HUDEP-2 (cell line): ENCODE measurements at regions not wholly inside any gene's neighbourhood (a gene's known extent, or its start where the extent isn't known, plus 50 kb on each side); places are given as distances from the start of the nearest gene placed in this dataset.

ENCODE experiments used
- DNase-seq, 76 experiments: peaks; one replicate each; lab custom pipeline; 2025; ENCODE audit not compliant: unreplicated experiment in 76 of 76; lab: John Stamatoyannopoulos, UW

- no peak for DNase-seq
Observed at GRCh38 chr6:139778688-139779087, 404.2 kb upstream of the CITED2 start.

- DNase-seq: no peak
Observed at GRCh38 chr6:139778106-139778505, 403.7 kb upstream of the CITED2 start.

GRCh38 chr6:139777202-139777970, 402.9 kb upstream of the CITED2 start:
- DNase-seq: no peak

GRCh38 chr6:139776041-139776440, 401.6 kb upstream of the CITED2 start:
- no peak for DNase-seq

GRCh38 chr6:139768196-139768595, 393.7 kb upstream of the CITED2 start:
- DNase-seq: no peak

GRCh38 chr6:139766796-139767195, 392.3 kb upstream of the CITED2 start:
- DNase-seq: no peak

GRCh38 chr6:139765825-139766285, 391.4 kb upstream of the CITED2 start:
- DNase-seq: peak in 28 of 76 experiments; percentile 8 to 69 (median 38)

GRCh38 chr6:139764498-139764986, 390.1 kb upstream of the CITED2 start:
- DNase-seq: peak in 11 of 76 experiments; percentile 6 to 57 (median 23)

- DNase-seq: no peak
Observed at GRCh38 chr6:139763468-139764210, 389.2 kb upstream of the CITED2 start.

GRCh38 chr6:139762587-139763031, 388.2 kb upstream of the CITED2 start:
- no peak for DNase-seq

GRCh38 chr6:139760128-139760527, 385.7 kb upstream of the CITED2 start:
- DNase-seq: no peak

- no peak for DNase-seq
Observed at GRCh38 chr6:139759086-139759485, 384.6 kb upstream of the CITED2 start.

- DNase-seq: no peak
Observed at GRCh38 chr6:139758209-139758611, 383.8 kb upstream of the CITED2 start.

- DNase-seq: no peak
Observed at GRCh38 chr6:139757784-139758183, 383.3 kb upstream of the CITED2 start.

- no peak for DNase-seq
Observed at GRCh38 chr6:139756381-139756780, 381.9 kb upstream of the CITED2 start.

GRCh38 chr6:139754898-139755775, 380.7 kb upstream of the CITED2 start:
- DNase-seq: no peak

GRCh38 chr6:139753198-139753861, 378.9 kb upstream of the CITED2 start:
- no peak for DNase-seq

GRCh38 chr6:139752086-139752485, 377.6 kb upstream of the CITED2 start:
- no peak for DNase-seq

GRCh38 chr6:139751179-139751578, 376.7 kb upstream of the CITED2 start:
- DNase-seq: no peak
